Uterus (tissue), 2 donors: ENCODE measurements at regions not wholly inside any gene's neighbourhood (a gene's known extent, or its start where the extent isn't known, plus 50 kb on each side); places are given as distances from the start of the nearest gene placed in this dataset.

Experiments
- POLR2A ChIP-seq, 2 donors: fragments of 450-650 bp; IDR thresholded peaks; one replicate each; pipeline ENCODE4 v1.6.1; 2016; ENCODE audit warnings: antibody characterized with exemption in 2 of 2, mild to moderate bottlenecking in 1 of 2, moderate library complexity in 1 of 2
- TF ChIP-seq, protein P1 (sequence below), 4 experiments: fragments of 200-600 bp in 2 of 4; fragments of 450-650 bp in 2 of 4; sonication (generic) in 2 of 4; IDR thresholded peaks; one replicate each; pipeline ENCODE4 v1.5.1; 2016 to 2019; ENCODE audit warnings: antibody characterized with exemption in 4 of 4, mild to moderate bottlenecking in 2 of 4, moderate library complexity in 1 of 4

GRCh38 chr13:34256236-34256635 is 438.3 kb downstream of the RFC3 start:
- TF ChIP-seq, protein P1, sequence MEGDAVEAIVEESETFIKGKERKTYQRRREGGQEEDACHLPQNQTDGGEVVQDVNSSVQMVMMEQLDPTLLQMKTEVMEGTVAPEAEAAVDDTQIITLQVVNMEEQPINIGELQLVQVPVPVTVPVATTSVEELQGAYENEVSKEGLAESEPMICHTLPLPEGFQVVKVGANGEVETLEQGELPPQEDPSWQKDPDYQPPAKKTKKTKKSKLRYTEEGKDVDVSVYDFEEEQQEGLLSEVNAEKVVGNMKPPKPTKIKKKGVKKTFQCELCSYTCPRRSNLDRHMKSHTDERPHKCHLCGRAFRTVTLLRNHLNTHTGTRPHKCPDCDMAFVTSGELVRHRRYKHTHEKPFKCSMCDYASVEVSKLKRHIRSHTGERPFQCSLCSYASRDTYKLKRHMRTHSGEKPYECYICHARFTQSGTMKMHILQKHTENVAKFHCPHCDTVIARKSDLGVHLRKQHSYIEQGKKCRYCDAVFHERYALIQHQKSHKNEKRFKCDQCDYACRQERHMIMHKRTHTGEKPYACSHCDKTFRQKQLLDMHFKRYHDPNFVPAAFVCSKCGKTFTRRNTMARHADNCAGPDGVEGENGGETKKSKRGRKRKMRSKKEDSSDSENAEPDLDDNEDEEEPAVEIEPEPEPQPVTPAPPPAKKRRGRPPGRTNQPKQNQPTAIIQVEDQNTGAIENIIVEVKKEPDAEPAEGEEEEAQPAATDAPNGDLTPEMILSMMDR (IDR thresholded peaks at IDR 0.05): no peak
- TF ChIP-seq POLR2A (IDR thresholded peaks at IDR 0.05): no peak
